Fibroblast of lung (primary cell): ENCODE measurements at regions not wholly inside any gene's neighbourhood (a gene's known extent, or its start where the extent isn't known, plus 50 kb on each side); places are given as distances from the start of the nearest gene placed in this dataset.

Experiments
- EZH2 ChIP-seq: IDR thresholded peaks from 2 replicates; pipeline ENCODE4 v1.5.1; 2012; ENCODE audit warnings: low read length, control low read depth, mild to moderate bottlenecking; ENCODE audit errors: missing control alignments
- TF ChIP-seq, protein P1 (sequence below), 2 donors: IDR thresholded peaks in 1 of 2; conservative IDR thresholded peaks in 1 of 2; 1 replicate in 1 of 2; 2 replicates in 1 of 2; pipeline ENCODE4 v1.5.1; 2011 to 2012; ENCODE audit warnings: low read length in 2 of 2, control low read depth in 1 of 2, inconsistent platforms in 1 of 2, low read depth in 1 of 2, mild to moderate bottlenecking in 1 of 2

DNA sequence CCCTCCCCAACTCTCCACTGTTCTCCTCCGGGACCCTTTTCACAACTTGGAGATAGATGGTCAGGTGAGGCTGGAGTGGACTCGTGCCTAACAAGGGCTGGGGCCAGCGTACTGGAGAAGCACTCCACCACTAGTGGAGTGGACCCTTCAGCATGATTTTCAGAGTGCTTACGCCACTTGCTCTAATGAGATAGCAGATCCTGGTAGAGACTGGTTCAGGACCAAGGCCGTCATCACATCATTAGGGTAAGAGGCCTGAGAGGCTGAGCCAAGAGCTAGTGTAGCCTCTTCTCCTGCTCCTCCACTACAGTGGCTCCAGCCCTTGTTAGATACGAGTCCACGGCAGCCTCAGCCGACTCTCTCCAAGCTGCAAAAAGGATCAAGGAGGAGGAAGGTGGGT lies 66.9 kb upstream of the NTRK3 start:
- TF ChIP-seq EZH2 = no peak
- TF ChIP-seq, protein P1, sequence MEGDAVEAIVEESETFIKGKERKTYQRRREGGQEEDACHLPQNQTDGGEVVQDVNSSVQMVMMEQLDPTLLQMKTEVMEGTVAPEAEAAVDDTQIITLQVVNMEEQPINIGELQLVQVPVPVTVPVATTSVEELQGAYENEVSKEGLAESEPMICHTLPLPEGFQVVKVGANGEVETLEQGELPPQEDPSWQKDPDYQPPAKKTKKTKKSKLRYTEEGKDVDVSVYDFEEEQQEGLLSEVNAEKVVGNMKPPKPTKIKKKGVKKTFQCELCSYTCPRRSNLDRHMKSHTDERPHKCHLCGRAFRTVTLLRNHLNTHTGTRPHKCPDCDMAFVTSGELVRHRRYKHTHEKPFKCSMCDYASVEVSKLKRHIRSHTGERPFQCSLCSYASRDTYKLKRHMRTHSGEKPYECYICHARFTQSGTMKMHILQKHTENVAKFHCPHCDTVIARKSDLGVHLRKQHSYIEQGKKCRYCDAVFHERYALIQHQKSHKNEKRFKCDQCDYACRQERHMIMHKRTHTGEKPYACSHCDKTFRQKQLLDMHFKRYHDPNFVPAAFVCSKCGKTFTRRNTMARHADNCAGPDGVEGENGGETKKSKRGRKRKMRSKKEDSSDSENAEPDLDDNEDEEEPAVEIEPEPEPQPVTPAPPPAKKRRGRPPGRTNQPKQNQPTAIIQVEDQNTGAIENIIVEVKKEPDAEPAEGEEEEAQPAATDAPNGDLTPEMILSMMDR (conservative IDR thresholded peaks at IDR 0.05 in 1 of 2, IDR thresholded peaks at IDR 0.05 in 1 of 2; ENCODE audit: low read depth in 1 of 2, low read length in 2 of 2) = no peak
